GM18517 (cell line): ENCODE measurements at regions not wholly inside any gene's neighbourhood (a gene's known extent, or its start where the extent isn't known, plus 50 kb on each side); places are given as distances from the start of the nearest gene placed in this dataset.
"Not testable (repeated sequence)": the region's sequence is repeated elsewhere in the genome, so short reads cannot be mapped to it uniquely, and the experiment has no call there.

Experiments used
- ATAC-seq: cut with Tn5 transposase; IDR thresholded peaks from one replicate; pipeline ENCODE4 v1.9.1; 2021; ENCODE audit warnings: mild to moderate bottlenecking, moderate library complexity; ENCODE audit not compliant: unreplicated experiment

DNA sequence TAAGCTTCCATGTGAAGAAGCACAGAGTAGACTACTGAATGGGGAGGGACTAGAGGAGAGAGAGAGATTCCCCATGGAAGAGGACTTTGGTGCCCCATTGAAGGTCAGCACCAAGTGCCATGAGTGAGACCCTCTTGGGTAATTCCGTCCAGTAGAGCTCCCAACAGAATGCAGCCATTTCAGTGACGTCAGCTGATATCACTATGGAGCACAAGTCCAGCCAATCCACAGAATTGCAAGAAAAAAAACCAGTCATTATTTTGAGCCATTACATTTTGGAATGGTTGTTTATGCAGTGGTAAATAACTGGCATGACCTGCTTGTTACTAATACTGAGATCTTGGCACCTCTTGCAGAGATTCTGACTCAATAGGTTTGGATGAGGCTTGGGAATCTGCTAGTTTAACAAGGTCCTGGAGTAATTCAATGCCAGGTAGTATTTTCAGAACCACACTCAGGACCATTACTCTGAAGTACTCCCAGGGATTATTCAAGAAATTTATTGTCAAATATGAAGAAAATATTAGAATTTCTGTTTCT is 52.6 kb upstream of the SP8 start:
- ATAC-seq: no peak

DNA sequence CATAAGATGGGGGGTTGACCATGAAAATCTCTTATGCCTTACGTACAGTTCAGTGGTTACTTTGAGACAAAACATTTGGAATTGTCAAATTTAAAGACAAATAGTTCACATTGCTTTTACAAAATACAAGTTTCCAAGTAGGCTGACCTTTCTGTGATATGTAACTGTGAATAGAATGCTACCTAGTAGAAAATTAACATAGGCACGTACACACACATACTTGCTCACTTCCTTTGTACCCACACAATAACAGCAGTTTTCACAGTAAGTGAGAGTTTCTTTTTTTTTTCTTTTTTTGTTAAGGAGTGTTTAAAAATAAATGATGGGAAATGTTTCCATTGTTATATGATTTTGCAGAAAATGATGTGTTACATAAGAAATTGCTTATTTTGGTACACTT is 53.3 kb upstream of the SP8 start:
- no peak for ATAC-seq

DNA sequence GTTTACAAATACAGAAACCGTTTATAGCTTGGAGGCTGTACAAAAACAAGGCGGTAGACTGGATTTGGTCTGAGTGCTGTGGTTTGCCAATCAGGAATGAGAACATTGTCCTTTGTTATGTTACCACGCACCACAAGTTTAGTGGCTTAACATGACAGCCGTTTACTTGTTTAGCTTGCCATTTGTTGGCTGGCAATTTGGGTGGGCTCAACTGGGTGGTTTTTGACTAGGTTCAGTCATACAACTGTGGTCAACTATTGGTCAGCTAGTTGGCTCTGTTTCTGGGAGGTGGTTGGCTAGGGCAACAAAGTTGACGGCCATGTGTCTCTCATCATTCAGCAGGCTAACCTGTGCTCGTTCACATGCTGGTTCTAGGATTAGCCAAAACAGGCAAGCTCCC is 60.1 kb upstream of the SP8 start:
- ATAC-seq: no peak

DNA sequence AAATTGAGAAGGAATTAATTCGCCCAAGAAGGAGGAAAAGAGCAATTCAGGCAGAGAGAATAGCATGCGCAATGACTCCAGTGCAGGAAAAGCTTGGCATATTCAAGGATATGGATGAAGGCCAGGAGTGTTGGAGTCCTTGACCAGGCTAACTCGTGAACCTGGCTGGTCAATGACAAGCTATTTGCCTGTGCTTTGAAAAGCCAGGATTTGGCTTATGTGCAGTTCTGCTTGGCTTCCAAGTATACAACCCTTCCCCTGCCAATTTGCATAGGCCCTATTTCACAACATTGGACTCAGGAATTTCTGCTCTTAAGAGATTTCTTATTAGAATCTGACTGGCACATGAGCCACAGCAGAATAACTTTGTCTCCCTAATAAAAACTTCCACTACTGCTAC is 72.3 kb upstream of the SP8 start:
- no peak for ATAC-seq

DNA sequence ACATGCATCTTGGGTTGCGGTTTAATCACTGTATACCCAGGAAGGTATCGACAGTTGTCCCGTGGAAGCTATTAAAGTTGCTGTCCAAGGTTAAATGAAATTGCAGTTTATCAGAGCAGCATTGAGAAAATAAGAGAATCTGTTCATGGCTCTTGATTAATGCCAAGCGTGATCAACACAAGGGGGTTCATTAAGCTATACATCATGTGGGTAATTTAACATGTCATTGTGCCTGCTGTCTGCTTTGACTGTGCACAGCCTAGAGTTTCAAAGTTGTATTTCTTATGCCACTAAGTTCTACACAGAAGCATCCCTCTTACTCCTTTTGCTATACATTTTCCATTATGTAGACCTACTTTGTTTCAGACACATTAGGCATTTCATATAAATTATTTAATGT is 74.8 kb upstream of the SP8 start:
- no peak for ATAC-seq

DNA sequence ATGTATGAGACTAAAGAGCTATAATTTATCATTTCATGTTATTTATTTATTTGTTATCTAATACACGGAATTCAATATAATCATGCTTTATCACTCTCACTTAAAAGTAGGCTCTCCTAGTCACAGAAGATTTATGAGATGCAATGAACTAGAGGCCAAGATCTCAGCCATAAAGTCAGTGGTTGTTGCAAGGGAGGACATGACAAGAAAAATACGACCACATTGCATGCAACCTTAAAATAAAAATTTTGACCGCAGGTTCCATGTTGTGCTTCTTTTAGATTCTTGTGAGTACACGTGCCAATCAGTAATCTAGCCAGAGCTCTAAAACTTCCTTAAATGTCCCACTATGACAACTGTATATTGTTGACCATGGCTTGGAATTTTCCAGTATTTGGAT is 75.9 kb upstream of the SP8 start:
- no peak for ATAC-seq

DNA sequence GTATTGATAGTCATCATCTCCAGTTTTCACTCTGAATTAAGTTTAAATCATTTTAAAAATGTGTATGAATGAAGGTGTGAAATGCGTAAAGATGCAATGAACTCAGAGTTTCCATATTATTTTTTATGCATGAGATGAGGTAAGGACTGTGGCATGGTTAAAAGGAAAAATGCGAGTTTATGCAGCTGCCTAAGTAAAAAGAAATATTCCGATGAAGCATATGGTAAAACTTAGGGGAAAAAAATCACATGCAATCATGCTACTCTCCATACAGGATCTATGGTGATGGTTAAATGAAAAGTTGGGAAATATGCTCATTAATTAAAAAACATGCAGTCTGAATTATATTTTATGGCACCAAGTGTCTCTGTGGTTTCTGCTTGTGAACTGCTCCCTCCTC is 77.5 kb upstream of the SP8 start:
- ATAC-seq: no peak

DNA sequence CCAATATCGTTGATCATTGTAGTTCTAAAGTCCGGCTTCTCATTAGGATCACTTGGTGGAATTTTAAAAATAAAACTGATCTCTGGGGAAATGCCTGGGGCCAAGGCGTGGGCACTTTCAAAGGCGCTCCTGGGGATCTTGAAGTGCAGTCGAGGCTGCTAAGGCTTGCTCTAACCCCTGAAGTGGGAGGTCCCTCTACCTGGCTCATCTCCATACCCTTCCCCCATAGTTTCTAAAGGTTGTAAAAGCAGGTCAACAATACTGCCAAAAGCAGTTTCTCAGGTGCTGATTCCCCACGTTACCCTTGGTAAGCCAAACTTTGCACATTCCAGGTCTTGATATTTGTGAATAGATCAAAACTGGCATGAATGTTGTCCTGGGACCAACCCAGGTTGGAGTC is 79.0 kb upstream of the SP8 start:
- ATAC-seq: no peak

DNA sequence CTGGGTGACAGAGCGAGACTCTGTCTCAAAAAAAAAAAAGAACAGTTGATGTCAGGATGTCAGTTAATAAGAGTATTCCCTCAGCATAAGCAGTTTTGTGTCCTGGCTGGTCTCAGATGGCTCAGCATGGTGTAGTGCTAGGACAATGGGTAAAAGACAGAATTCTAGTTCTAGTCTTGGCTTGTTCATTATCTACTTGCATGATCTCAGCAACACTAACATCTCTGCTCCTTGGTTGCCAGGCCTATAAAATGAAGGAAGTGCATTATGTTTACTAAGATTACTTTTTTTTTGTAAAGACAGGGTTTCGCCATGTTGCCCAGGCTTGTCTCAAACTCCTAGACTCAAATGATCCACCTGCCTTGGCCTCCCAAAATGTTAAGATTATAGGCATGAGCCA is 84.3 kb upstream of the SP8 start:
- ATAC-seq: no peak

DNA sequence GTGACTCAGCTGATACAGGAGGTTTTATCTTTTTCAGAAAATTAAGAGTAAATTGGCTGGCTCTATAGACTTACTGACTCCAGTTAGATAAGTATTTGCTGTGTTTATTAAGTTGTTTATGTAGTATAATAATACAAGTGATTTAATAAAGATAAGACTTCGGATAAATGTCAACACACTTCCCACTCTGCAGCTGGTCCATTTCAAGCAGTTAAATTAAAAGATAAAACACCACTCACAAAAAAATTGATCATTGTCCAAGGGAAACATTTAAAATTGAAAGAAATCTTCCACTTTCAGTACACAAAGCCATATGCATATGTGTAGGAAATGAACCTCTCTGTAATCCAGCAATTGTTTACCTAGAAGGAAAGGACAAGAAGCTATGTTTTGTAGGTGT is 106.1 kb upstream of the SP8 start:
- ATAC-seq: no peak

DNA sequence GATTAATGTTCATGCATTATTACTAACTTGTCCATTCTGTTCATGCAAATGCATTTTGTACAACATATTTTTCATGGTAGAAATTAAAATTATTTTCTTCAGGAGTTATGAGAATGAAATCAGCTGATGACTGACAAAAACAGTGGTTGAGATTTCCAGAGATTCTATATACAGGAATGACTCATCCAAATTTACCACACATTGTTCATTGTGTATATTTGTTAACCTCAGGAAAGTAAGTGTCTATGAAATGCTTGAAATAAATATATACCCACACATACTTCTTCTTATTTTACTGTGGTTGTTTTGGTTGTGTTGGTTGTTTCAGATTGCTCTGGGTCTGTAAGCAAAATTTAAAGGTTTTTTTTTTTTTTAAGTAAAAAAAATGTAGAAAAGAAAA is 108.1 kb upstream of the SP8 start:
- ATAC-seq: no peak

DNA sequence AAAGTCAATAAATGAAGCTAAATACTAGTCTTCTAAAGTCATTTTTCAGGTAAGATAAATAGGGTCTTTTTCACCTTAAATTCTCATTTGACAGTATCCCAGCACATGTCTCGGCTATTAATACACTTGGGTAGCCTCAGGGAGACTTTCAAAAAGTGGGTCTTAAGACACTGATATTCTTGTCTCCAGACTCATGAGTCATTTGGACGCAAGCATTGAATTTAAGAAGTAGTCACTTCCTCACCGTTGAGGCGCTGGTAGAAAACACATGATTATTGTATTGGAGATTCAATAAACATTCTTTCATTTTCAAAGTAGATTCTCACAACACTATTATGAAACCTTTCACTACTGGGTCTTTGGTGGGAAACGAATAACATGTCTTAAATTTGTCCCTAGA is 108.9 kb upstream of the SP8 start:
- ATAC-seq: no peak

DNA sequence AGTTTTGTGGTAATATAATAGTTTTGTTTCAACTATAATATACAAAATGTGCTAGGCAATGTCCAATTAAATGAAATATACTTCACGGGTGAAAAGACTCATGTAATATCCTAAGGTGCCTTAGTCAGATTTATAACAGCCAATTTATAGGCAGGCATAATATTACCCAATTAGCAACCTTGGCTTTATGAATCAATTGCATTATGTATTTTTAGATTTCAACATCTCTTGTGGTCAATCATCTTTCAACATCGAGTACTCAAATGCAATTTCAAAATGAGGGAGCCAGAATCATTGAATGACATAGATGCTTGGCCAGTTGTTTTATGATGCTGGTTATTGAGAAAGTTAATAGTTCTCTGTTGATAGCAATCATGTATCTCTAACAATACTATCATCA is 110.3 kb upstream of the SP8 start:
- no peak for ATAC-seq

DNA sequence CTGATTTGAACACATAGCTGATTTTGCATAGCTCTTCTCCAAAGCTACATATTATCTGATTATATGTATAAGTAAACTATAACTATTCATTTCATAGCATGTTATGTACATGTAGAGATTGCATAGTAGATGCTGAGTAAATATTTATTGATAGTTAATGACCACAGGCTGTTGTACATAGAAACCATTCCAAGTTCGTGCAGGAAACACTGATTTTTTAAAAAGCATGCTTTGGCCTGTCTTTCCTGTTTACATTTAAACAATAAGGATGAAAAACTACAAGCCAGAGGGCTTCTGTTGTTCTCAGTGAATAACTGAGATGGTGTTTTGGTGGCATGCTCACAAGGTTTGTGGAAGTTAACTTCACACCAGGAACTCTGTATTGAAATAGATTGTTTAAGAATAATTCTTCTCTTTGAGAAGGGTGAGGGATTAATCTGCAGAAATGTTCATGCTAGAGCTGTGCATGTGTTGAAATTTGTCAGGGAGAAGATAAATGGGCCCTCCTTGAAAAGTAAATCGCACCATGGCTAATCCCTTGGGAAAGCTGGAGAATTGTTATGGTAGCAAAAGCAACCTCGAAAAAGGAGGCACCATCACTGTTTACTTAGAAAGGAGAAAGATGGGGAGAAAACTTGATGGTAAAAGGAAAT is 120.2 kb upstream of the SP8 start:
- ATAC-seq: no peak

DNA sequence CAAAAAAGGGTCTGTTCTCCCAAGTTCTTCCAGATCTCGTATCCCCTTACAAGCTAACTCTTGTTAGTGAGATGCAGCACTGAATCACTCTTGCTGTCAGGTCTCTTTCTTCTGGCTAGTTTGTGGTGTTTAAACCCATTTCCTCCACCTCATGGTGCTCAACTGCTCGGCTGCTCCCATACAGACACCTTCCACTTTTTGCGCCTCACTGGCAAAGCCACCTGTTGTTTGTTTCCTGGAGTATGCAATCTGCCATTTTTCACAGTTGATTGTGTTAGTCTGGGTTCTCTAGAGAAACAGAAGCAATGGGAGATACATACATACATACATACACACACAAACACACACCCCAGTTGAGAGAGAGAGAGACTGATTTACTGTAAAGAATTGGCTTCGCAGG is 124.4 kb upstream of the SP8 start:
- ATAC-seq: no peak

DNA sequence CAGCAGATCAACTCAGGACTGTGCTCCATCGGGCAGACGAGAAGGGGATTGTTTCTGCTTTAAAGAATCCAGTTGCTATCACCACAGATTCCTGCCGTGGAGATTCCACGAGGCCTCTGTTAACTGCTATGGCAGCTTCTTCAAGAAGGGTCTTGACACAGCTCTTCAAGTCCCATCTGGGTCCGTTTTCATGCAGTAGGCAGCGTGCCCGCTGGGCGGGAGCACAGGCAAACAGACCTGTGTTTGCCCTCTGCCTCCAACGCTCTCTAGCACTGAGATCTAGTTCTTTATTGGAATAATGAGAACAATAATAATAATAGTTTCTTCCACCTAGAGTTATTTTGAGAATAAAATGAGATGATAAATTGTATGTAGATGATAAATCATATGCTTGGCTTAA is 127.2 kb upstream of the SP8 start:
- no peak for ATAC-seq

DNA sequence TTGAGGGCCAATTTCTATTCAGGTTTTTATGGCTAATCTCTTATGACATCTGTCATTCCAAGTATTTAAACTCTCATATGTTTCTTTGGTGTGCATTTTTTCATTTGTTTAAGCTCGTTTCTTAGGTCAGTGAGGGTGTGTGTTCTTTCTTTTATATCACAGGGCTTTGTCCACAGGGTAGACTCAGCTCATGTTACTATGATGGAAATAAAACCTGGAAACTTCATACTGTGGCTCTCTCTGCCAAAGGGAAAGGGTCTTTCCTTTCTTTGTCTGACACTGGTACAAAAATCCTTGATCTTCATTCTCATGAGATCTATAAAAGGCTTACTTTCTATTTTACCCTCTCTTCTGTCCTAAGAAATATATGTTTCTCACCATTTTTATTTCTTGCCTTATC is 129.6 kb upstream of the SP8 start:
- ATAC-seq: no peak

DNA sequence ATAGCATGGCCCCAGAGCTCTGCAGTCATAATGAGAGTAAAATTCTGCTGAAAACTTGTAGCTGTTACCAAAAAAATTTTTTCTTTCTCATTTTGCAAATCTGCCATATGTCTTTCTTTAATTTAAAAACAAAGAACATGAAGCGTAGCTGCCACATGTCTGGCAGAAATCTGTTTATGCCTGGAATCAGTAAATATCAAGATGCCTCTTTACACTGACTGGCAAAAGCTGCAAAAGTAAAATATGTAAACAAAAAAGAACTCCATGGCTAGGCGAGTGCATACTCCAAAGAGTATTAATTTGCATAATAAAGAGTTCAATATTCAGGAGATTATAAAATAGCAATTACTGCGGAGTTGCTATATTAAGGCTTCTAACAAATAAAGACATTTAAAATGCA is 130.9 kb upstream of the SP8 start:
- no peak for ATAC-seq

DNA sequence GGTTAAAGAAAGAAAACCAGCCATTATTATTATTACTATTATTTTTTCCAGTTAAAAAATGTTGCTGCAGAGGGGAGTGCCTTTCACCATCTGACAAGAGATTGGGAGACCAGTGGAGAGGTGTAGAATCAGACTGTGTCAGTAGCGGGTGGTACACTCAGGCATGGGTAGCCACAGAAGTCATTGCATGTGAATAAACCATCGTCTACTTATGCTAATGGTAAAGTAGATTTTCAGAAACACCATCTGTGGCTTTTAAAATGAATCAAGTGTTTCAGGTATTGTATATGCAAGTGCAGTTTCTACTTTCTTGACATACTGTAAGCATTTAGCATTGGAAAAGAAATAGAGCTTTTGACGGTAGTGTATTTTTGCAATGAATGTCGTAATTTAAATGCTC is 131.5 kb upstream of the SP8 start:
- no peak for ATAC-seq

DNA sequence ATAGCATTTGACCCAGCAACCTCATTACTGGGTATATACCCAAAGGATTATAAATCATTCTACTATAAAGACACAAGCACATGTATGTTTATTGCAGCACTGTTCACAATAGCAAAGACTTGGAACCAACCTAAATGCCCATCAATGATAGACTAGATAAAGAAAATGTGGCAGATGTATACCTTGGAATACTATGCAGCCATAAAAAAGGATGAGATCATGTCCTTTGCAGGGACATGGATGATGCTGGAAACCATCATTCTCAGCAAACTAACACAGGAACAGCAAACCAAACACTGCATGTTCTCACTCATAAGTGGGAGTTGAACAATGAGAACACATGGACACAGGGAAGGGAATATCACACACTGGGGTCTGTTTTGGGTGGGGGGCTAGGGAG is 140.5 kb upstream of the SP8 start:
- not testable (repeated sequence) for ATAC-seq

DNA sequence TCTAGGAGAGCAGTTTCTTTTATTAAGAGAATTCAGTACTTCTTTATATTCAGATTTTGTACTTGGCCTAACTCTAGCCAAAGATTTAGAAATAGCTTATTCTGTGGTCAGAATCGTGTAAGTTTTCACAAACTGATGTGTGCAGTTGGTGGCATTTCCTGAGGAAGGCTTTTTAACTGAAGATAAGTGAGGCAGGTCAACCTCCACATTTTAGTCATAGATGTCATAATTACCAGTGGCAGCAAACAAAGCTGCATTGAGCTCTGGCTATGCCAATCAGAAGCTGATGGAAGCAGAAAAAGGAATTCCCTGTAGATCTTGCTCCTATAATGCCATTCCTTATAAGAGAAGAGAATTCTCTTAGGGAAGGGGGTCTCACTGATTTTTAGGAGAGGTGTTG is 141.3 kb upstream of the SP8 start:
- no peak for ATAC-seq

DNA sequence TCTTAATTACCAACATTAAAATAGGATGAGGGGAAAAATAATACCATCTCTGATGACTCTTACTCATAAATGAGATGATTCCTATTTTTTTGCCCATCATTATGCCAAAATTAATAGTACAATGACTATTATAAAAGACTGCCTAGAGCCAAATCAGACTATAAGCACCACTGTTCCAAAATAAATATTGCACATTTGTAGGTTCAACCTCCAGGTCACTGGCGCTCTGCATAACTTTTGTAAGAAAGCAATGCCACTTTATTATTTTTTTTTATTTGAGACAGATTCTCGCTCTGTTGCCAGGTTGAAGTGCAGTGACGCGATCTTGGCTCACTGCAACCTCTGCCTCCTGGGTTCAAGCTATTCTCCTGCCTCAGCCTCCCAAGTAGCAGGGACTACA is 142.5 kb upstream of the SP8 start:
- no peak for ATAC-seq

DNA sequence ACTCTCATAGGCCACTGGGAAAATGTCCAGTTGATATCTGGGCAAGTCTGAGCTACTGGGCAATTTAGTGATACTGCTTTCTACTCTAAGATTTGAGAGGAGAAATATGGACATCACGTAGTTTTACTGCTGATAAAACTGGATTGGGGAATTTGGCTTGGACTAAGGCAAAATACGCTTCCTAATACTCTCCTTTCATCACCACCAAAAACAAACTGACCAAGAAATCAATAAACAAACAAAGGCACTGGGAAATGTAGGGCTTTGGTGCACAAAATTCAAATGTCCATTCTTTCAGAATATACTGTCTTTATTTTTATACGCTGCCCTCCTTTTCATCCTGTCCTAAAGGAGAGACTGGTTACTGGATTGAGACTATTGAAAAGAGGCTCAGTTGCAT is 145.1 kb upstream of the SP8 start:
- ATAC-seq: no peak
